A549 (cell line): ENCODE measurements at regions not wholly inside any gene's neighbourhood (a gene's known extent, or its start where the extent isn't known, plus 50 kb on each side); places are given as distances from the start of the nearest gene placed in this dataset.

Experiments used
- CEBPB ChIP-seq, 2 experiments: fragments of >200 bp in 1 of 2; sonication (Bioruptor Twin) in 1 of 2; formaldehyde crosslinking in 1 of 2; IDR thresholded peaks; 2 replicates each; pipeline ENCODE4 v1.6.1; 2012 to 2016
- JUNB ChIP-seq: fragments of >200 bp; sonication (Bioruptor Twin); formaldehyde crosslinking; IDR thresholded peaks from 2 replicates; pipeline ENCODE4 v1.6.1; 2016
- RFX5 ChIP-seq: fragments of 450-650 bp; IDR thresholded peaks from 2 replicates; pipeline ENCODE4 v1.7.1; 2014; ENCODE audit warnings: antibody characterized with exemption, mild to moderate bottlenecking, moderate library complexity
- TF ChIP-seq, protein P1 (sequence below): fragments of 200-600 bp; sonication (generic); IDR thresholded peaks from 2 replicates; pipeline ENCODE4 v1.6.1; 2016; ENCODE audit warnings: antibody characterized with exemption, mild to moderate bottlenecking, moderate library complexity
- TF ChIP-seq, protein P2 (sequence below): fragments of >200 bp; sonication (Bioruptor Twin); formaldehyde crosslinking; IDR thresholded peaks from 2 replicates; pipeline ENCODE4 v1.6.1; 2016
- TF ChIP-seq, protein P3 (sequence below): fragments of >200 bp; sonication (Bioruptor Twin); formaldehyde crosslinking; IDR thresholded peaks from 3 replicates; pipeline ENCODE4 v1.5.1; 2016
- TF ChIP-seq, protein P4 (sequence below): fragments of 150-350 bp; IDR thresholded peaks from 2 replicates; pipeline ENCODE4 v1.6.1; 2014; ENCODE audit warnings: low read depth, mild to moderate bottlenecking, low read length

DNA sequence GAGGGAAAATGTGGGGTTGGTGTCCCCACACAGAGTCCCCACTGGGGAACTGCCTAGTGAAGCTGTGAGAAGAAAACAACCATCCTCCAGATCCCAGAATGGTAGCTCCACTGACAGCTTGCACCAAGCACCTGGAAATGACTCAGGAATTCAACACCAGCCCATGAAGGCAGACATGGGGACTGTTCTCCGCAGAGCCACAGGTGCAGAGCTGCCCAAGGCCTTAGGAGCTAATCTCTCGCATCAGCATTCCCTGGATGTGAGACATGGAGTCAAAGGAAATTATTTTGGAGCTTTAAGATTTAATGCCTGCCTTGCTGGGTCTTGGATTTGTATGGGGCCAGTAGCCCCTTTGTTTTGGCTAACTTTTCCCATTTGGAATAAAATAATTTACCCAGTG is 367.9 kb downstream of the FAM133A start:
- TF ChIP-seq, protein P1, sequence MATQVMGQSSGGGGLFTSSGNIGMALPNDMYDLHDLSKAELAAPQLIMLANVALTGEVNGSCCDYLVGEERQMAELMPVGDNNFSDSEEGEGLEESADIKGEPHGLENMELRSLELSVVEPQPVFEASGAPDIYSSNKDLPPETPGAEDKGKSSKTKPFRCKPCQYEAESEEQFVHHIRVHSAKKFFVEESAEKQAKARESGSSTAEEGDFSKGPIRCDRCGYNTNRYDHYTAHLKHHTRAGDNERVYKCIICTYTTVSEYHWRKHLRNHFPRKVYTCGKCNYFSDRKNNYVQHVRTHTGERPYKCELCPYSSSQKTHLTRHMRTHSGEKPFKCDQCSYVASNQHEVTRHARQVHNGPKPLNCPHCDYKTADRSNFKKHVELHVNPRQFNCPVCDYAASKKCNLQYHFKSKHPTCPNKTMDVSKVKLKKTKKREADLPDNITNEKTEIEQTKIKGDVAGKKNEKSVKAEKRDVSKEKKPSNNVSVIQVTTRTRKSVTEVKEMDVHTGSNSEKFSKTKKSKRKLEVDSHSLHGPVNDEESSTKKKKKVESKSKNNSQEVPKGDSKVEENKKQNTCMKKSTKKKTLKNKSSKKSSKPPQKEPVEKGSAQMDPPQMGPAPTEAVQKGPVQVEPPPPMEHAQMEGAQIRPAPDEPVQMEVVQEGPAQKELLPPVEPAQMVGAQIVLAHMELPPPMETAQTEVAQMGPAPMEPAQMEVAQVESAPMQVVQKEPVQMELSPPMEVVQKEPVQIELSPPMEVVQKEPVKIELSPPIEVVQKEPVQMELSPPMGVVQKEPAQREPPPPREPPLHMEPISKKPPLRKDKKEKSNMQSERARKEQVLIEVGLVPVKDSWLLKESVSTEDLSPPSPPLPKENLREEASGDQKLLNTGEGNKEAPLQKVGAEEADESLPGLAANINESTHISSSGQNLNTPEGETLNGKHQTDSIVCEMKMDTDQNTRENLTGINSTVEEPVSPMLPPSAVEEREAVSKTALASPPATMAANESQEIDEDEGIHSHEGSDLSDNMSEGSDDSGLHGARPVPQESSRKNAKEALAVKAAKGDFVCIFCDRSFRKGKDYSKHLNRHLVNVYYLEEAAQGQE = no peak
- TF ChIP-seq, protein P2, sequence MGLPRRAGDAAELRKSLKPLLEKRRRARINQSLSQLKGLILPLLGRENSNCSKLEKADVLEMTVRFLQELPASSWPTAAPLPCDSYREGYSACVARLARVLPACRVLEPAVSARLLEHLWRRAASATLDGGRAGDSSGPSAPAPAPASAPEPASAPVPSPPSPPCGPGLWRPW = no peak
- TF ChIP-seq, protein P3, sequence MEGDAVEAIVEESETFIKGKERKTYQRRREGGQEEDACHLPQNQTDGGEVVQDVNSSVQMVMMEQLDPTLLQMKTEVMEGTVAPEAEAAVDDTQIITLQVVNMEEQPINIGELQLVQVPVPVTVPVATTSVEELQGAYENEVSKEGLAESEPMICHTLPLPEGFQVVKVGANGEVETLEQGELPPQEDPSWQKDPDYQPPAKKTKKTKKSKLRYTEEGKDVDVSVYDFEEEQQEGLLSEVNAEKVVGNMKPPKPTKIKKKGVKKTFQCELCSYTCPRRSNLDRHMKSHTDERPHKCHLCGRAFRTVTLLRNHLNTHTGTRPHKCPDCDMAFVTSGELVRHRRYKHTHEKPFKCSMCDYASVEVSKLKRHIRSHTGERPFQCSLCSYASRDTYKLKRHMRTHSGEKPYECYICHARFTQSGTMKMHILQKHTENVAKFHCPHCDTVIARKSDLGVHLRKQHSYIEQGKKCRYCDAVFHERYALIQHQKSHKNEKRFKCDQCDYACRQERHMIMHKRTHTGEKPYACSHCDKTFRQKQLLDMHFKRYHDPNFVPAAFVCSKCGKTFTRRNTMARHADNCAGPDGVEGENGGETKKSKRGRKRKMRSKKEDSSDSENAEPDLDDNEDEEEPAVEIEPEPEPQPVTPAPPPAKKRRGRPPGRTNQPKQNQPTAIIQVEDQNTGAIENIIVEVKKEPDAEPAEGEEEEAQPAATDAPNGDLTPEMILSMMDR = no peak
- no peak for TF ChIP-seq CEBPB (IDR thresholded peaks at IDR 0.05)
- TF ChIP-seq, protein P4, sequence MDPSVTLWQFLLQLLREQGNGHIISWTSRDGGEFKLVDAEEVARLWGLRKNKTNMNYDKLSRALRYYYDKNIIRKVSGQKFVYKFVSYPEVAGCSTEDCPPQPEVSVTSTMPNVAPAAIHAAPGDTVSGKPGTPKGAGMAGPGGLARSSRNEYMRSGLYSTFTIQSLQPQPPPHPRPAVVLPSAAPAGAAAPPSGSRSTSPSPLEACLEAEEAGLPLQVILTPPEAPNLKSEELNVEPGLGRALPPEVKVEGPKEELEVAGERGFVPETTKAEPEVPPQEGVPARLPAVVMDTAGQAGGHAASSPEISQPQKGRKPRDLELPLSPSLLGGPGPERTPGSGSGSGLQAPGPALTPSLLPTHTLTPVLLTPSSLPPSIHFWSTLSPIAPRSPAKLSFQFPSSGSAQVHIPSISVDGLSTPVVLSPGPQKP = no peak
- TF ChIP-seq RFX5 = no peak
- no peak for TF ChIP-seq JUNB
